ENCODE measurements at regions not wholly inside any gene's neighbourhood (a gene's known extent, or its start where the extent isn't known, plus 50 kb on each side); places are given as distances from the start of the nearest gene placed in this dataset.

GRCh38 chr3:145798007-145798406 lies 363.0 kb downstream of the PLOD2 start:
- DNase-seq: no peak

GRCh38 chr3:145798696-145799537 lies 362.1 kb downstream of the PLOD2 start:
- DNase-seq: no peak

DNA sequence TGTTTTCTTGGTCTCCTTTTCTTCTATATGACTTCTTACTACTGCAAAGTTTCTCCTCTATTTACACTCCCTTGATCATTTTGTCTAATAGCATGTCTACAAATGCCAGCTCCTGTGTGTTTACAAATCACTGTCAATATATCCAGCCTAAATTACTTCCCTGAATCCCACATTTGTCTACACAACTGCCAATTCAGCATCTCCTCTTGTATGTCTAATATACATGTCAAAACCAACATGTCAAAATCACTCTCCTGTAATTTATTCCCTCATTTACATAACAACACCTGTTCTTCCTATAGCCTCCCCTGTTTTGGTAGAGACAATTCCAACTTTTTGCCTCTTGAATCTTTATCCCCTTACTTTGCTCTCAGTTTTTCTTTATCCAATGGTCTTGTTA lies 359.3 kb downstream of the PLOD2 start:
- no peak for DNase-seq

- no peak for DNase-seq
These were observed 353.0 kb downstream of the PLOD2 start for GRCh38 chr3:145807990-145808389.

- DNase-seq: no peak
These were observed 348.6 kb downstream of the PLOD2 start for GRCh38 chr3:145812391-145812790.

GRCh38 chr3:145815707-145816413 lies 345.1 kb downstream of the PLOD2 start:
- DNase-seq: no peak

DNA sequence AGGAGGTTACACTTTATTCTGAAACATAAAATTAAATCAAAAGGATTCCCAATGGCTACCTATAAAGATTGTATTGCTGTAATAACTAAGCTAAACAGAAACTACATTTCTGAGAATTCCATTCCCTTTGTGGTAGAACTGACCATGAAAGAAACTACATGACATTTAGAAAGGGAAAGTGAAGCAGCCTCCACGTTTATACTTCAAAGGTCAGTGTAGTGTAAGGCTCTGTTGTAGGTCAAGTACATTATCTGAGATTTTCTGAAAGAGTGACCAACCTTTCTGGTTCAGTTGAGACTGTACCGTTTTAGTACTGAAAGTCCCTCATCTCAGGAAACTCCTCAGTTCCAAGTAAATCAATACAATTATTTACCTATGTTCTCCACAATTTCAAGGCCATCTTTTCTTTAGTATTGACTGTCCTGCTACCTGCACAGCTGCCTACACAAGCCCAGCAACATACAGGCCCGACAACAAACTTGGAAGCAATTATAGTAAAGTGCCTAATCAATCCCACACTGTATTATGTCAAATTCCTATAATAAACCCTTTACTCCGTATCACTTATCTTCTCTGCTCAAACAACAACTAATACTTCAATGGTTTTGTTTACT lies 343.0 kb downstream of the PLOD2 start:
- DNase-seq: no peak

GRCh38 chr3:145820170-145820569 lies 340.8 kb downstream of the PLOD2 start:
- DNase-seq: no peak

DNA sequence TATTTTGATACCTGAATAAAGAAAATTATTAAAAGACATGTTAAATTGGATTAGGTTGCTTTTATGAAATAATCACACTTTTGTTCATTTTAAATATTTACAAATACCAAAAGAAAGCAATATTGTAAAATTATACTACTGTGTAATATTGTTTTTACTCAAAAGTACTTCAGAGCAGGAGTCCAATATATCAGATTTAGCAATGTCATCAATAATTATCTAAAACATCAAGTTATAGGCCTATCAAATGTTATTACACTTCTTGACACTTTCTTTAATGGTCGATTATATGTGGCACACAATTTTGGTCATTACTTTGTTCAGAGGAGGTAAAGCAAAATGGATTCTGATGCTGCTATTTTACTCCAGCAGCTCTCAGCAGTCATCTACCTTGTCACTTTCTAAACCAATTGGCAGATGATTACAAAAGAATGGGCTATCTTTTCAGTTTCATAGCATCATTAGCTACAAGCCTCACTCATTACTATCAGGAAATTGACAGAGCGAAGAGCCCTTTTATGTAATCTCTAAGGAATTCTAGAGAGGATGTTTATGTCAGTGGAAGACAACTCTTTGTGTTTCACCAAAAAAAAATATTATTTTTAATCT lies 318.6 kb downstream of the PLOD2 start:
- no peak for DNase-seq

DNA sequence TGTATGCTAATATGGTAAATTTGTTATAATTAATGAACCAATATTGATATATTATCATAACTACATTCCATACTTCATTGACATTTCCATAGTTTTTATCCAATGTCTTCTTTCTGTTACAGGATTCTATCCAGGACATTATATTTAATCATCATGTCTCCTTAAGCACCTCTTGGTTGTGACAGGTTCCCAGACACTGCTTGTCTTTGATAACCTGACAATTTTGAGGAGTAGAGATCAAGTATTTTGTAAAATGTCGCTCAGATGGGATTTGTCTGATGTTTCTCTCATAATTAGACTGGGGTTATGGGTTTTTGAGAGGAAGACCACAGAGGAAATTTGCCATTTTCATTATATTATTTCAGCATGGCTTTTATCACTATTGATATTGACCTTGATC lies 317.4 kb downstream of the PLOD2 start:
- no peak for DNase-seq

- no peak for DNase-seq
These were observed 311.9 kb downstream of the PLOD2 start for GRCh38 chr3:145849115-145849514.

DNA sequence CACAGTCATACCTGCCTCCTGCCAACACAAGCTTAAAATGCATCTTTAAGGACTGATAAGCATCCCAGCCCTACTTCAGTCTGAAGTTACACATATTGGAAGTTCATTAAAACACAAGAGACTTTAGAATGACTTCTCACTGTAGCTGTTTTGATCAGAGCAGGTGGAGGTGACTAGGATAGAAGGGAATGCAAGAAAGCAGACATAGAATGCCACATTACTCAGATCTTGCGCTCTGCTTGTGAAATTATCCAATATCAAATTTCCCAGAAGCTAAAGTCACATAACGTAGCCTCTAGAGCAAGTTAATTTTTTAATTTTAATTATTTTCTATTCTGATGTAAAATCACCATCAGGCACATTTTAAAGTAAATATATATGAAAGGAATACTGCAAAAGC lies 306.5 kb downstream of the PLOD2 start:
- no peak for DNase-seq

DNA sequence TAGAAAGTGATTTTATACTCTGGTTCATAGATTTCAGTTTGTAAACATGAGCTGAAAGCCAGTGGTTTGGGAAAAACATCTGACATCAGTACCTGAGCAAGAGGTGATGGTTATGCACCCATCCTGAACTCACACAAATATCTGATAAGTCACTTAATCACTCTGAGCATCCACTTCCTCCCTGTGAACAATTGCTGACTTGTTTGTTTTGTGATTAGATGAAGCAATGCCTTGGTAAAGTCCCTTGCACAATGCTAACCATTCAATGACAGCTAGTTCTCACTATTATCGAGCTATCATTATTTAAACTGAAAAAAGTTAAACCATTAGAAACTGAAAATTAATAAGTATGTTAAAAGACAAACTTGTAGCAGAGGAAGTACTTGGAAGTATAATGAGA lies 303.0 kb downstream of the PLOD2 start:
- DNase-seq: no peak

DNA sequence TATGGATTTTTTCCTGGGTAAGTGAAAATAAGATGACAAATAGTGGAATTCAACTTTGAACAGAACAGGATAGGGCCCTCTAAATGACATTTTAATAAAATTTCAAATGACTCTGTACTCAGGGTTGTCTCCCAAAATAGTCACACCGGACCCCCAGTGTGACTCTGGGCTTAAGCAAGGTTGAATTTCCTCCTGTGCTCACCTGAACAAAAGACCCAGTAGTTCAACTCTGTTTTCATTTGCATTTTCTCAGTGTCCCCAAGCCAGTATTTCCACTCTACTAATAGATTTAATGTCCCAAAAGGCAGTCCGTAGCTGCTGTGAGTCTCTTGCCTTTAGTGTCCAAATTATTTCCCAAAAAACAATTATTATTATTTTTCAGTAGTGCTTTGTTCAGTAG lies 296.6 kb downstream of the PLOD2 start:
- DNase-seq: no peak

- DNase-seq: no peak
These were observed 295.5 kb downstream of the PLOD2 start for GRCh38 chr3:145865399-145866018.

DNA sequence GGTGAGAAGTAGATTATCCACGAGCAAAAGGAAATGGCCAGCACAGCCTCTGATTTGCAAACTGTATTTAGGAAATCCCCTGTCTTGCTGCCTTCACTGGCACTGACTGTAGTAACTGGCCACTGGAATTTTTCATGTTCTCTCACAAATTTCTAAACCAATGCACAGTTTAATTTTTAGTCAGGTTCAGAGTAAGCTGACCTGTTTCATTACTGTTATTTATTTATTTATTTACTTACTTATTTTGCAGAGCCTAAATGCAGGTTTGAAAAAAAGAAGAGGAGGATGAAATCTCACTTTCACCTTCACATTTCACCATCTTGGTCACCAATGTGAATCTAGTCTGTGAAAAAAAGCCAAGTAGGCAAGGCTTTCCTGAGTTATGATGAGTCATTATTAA lies 291.0 kb downstream of the PLOD2 start:
- DNase-seq: no peak

GRCh38 chr3:145882436-145882835 lies 278.5 kb downstream of the PLOD2 start:
- no peak for DNase-seq

DNA sequence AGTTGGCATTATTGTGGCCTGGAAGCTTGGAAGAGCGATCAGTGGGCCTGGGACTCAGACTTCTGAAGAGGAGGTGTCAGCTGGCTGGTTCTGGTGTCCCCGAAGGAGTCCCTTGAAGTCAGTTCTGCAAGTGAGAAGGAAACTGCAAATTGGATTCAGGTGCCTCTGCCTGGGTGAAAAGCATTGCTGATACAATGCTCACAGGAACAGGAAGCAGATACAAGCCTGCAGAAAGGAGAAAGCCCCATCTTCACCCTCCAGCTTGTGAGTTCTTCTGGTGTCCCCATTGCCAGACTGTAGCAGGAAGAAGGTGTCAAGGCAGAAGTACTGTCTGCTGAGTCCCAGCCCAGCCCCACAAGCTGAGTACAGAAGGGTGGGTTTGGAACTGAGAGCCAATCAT lies 271.3 kb downstream of the PLOD2 start:
- no peak for DNase-seq

- DNase-seq: no peak
These were observed 268.1 kb downstream of the PLOD2 start for GRCh38 chr3:145892869-145893268.

DNA sequence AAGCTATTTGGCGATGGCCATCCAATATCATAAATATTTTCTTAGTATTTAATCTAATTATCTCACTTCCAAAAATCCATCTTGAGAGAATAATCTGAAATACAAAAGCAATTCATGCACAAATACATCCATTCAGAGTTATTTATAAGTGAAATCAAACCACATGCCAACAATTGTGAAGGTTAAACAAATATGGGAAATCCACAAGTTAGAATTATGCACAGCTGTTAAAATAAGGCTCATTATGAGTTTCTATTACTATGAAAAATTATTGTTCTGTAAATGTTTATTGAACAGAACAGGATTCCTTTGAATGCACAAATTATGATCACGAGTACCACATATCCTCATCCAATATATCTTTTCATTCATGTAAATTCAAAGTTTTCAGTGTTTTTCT lies 267.7 kb downstream of the PLOD2 start:
- no peak for DNase-seq

GRCh38 chr3:145898487-145898886 lies 262.5 kb downstream of the PLOD2 start:
- no peak for DNase-seq

GRCh38 chr3:145899241-145899640 lies 261.7 kb downstream of the PLOD2 start:
- no peak for DNase-seq

Data from 8988T (cell line).